ENCODE measurements at regions not wholly inside any gene's neighbourhood (a gene's known extent, or its start where the extent isn't known, plus 50 kb on each side); places are given as distances from the start of the nearest gene placed in this dataset.

GRCh38 chr6:128827675-128828464 is 55.1 kb upstream of the LAMA2 start:
- DNase-seq: peak; percentile 4

GRCh38 chr6:128826606-128827005 is 56.3 kb upstream of the LAMA2 start:
- no peak for DNase-seq

GRCh38 chr6:128822271-128822670 is 60.7 kb upstream of the LAMA2 start:
- DNase-seq: no peak

GRCh38 chr6:128821116-128821515 is 61.8 kb upstream of the LAMA2 start:
- no peak for DNase-seq

- no peak for DNase-seq
Measured at GRCh38 chr6:128808856-128809255, 74.1 kb upstream of the LAMA2 start.

- DNase-seq: peak; percentile 48
Measured at GRCh38 chr6:128807577-128807976, 75.4 kb upstream of the LAMA2 start.

- DNase-seq: no peak
Measured at GRCh38 chr6:128806261-128806660, 76.7 kb upstream of the LAMA2 start.

GRCh38 chr6:128803911-128804310 is 79.0 kb upstream of the LAMA2 start:
- peak; percentile 16 for DNase-seq

GRCh38 chr6:128801621-128802020 is 81.3 kb upstream of the LAMA2 start:
- DNase-seq: no peak

GRCh38 chr6:128784266-128784665 is 98.7 kb upstream of the LAMA2 start:
- DNase-seq: no peak

GRCh38 chr6:128768187-128768586 is 114.8 kb upstream of the LAMA2 start:
- DNase-seq: no peak

GRCh38 chr6:128767705-128768104 is 115.2 kb upstream of the LAMA2 start:
- no peak for DNase-seq

GRCh38 chr6:128767150-128767549 is 115.8 kb upstream of the LAMA2 start:
- DNase-seq: no peak

- DNase-seq: no peak
Measured at GRCh38 chr6:128763599-128764300, 119.2 kb upstream of the LAMA2 start.

- DNase-seq: no peak
Measured at GRCh38 chr6:128759901-128760300, 123.0 kb upstream of the LAMA2 start.

- no peak for DNase-seq
Measured at GRCh38 chr6:128759447-128759846, 123.5 kb upstream of the LAMA2 start.

GRCh38 chr6:128757961-128758360 is 125.0 kb upstream of the LAMA2 start:
- no peak for DNase-seq

GRCh38 chr6:128754658-128755256 is 128.2 kb upstream of the LAMA2 start:
- DNase-seq: no peak

GRCh38 chr6:128743974-128744765 is 138.8 kb upstream of the LAMA2 start:
- DNase-seq: no peak

- DNase-seq: no peak
Measured at GRCh38 chr6:128742900-128743299, 140.0 kb upstream of the LAMA2 start.

- no peak for DNase-seq
Measured at GRCh38 chr6:128740951-128741350, 142.0 kb upstream of the LAMA2 start.

- no peak for DNase-seq
Measured at GRCh38 chr6:128739112-128739511, 143.8 kb upstream of the LAMA2 start.

GRCh38 chr6:128738112-128738511 is 144.8 kb upstream of the LAMA2 start:
- DNase-seq: no peak

All from fibroblast of skin of right biceps (primary cell).